ENCODE measurements at regions not wholly inside any gene's neighbourhood (a gene's known extent, or its start where the extent isn't known, plus 50 kb on each side); places are given as distances from the start of the nearest gene placed in this dataset.

- intact Hi-C loops (cut with DNase I): no loop called here
- WGBS, 4 donors: 78 to 83% (median 80%) methylated on average over 3 of the region's 3 CpGs
- ATAC-seq: no peak
- no peaks in the 10 kb centered on the region for H3K27me3 ChIP-seq
- H3K4me1 ChIP-seq: peaks cover 0 to 23% (median 2%) of the 10 kb centered on the region in 12 donors
- peaks cover 0 to 11% (median 0%) of the 10 kb centered on the region in 12 donors for H3K9me3 ChIP-seq
- no peak overlapping the region for H3K27ac ChIP-seq
- no peaks in the 10 kb centered on the region for H3K36me3 ChIP-seq
- no peak overlapping the region for H3K4me3 ChIP-seq
- no peak for TF ChIP-seq POLR2A (IDR thresholded peaks at IDR 0.05)
- no peak for TF ChIP-seq CTCF (IDR thresholded peaks at IDR 0.05)
- DNase-seq: no peak
Measured at GRCh38 chr7:17181482-17181881, 117.0 kb upstream of the AHR start.

- no peaks in the 10 kb centered on the region for H3K36me3 ChIP-seq
- H3K4me3 ChIP-seq: no peak overlapping the region
- no peak for ATAC-seq
- peaks cover 0 to 23% (median 0%) of the 10 kb centered on the region in 12 donors for H3K4me1 ChIP-seq
- no peaks in the 10 kb centered on the region for H3K27me3 ChIP-seq
- intact Hi-C loops (cut with DNase I): no loop called here
- H3K9me3 ChIP-seq: peaks cover 0 to 11% (median 0%) of the 10 kb centered on the region in 12 donors
- no peak for DNase-seq
- 59 to 65% (median 64%) methylated on average over 2 of the region's 2 CpGs for WGBS, 4 donors
- TF ChIP-seq POLR2A (IDR thresholded peaks at IDR 0.05) (no peak), CTCF (IDR thresholded peaks at IDR 0.05) (no peak)
- H3K27ac ChIP-seq: peak overlapping the region in 1 of 12 donors; percentile 12
Measured at GRCh38 chr7:17183630-17184328, 114.7 kb upstream of the AHR start.

- TF ChIP-seq CTCF (IDR thresholded peaks at IDR 0.05): no peak
- no peak overlapping the region for H3K4me3 ChIP-seq
- DNase-seq: no peak
- H3K27me3 ChIP-seq: no peaks in the 10 kb centered on the region
- intact Hi-C loops (cut with DNase I): loop anchor here in 1 of 10 donors (5.0 kb wide), 1 partner anchor 112 kb away; the partner anchor contains the start of gene AHR
- peaks cover 0 to 23% (median 0%) of the 10 kb centered on the region in 12 donors for H3K4me1 ChIP-seq
- ATAC-seq: no peak
- WGBS, 4 donors: 67 to 82% (median 74%) methylated on average over 4 of the region's 4 CpGs
- H3K9me3 ChIP-seq: peaks cover 0 to 11% (median 0%) of the 10 kb centered on the region in 12 donors
- no peaks in the 10 kb centered on the region for H3K36me3 ChIP-seq
- peak overlapping the region in 1 of 12 donors; percentile 38 for H3K27ac ChIP-seq
Measured at GRCh38 chr7:17184805-17185689, 113.4 kb upstream of the AHR start.

GRCh38 chr7:17185690-17186070 lies 112.8 kb upstream of the AHR start:
- WGBS, 4 donors: 65 to 73% (median 71%) methylated on average over 4 of the region's 4 CpGs
- no peaks in the 10 kb centered on the region for H3K27me3 ChIP-seq
- no peak overlapping the region for H3K4me3 ChIP-seq
- ATAC-seq (peak in 1 of 4 donors; percentile 48), DNase-seq (no peak)
- intact Hi-C loops (cut with DNase I): loop anchor here in 1 of 10 donors (5.0 kb wide), 1 partner anchor 112 kb away; the partner anchor contains the start of gene AHR
- H3K9me3 ChIP-seq: peaks cover 0 to 11% (median 0%) of the 10 kb centered on the region in 12 donors
- TF ChIP-seq POLR2A (IDR thresholded peaks at IDR 0.05) (no peak), CTCF (IDR thresholded peaks at IDR 0.05) (no peak)
- H3K4me1 ChIP-seq: peaks cover 0 to 23% (median 0%) of the 10 kb centered on the region in 12 donors
- H3K36me3 ChIP-seq: no peaks in the 10 kb centered on the region
- H3K27ac ChIP-seq: no peak overlapping the region
